ENCODE measurements at regions not wholly inside any gene's neighbourhood (a gene's known extent, or its start where the extent isn't known, plus 50 kb on each side); places are given as distances from the start of the nearest gene placed in this dataset.

GRCh38 chr6:77231438-77232305 lies 231.6 kb downstream of the HTR1B start:
- TF ChIP-seq CTCF (IDR thresholded peaks at IDR 0.05; ENCODE audit: low read depth, low read length, missing control alignments) = no peak
- DNase-seq (ENCODE audit: low read depth) = no peak
- in situ Hi-C loops (cut with HindIII; ENCODE audit: low sequenced_read_pairs) = no loop called here
- H3K4me3 ChIP-seq (ENCODE audit: low read depth, low read length) = no peak overlapping the region

GRCh38 chr6:77228279-77228678 lies 235.0 kb downstream of the HTR1B start:
- in situ Hi-C loops (cut with HindIII; ENCODE audit: low sequenced_read_pairs) = no loop called here
- TF ChIP-seq CTCF (IDR thresholded peaks at IDR 0.05; ENCODE audit: low read depth, low read length, missing control alignments) = no peak
- no peak for DNase-seq (ENCODE audit: low read depth)
- H3K4me3 ChIP-seq (ENCODE audit: low read depth, low read length) = no peak overlapping the region

- in situ Hi-C loops (cut with HindIII; ENCODE audit: low sequenced_read_pairs) = no loop called here
- DNase-seq (ENCODE audit: low read depth) = no peak
- no peak overlapping the region for H3K4me3 ChIP-seq (ENCODE audit: low read depth, low read length)
- TF ChIP-seq CTCF (IDR thresholded peaks at IDR 0.05; ENCODE audit: low read depth, low read length, missing control alignments) = no peak
These were observed 245.4 kb downstream of the HTR1B start for GRCh38 chr6:77217896-77218295.

- in situ Hi-C loops (cut with HindIII; ENCODE audit: low sequenced_read_pairs) = no loop called here
- no peak for TF ChIP-seq CTCF (IDR thresholded peaks at IDR 0.05; ENCODE audit: low read depth, low read length, missing control alignments)
- no peak for DNase-seq (ENCODE audit: low read depth)
- no peak overlapping the region for H3K4me3 ChIP-seq (ENCODE audit: low read depth, low read length)
These were observed 257.4 kb downstream of the HTR1B start for GRCh38 chr6:77205936-77206335.

- TF ChIP-seq CTCF (IDR thresholded peaks at IDR 0.05; ENCODE audit: low read depth, low read length, missing control alignments) = no peak
- no peak for DNase-seq (ENCODE audit: low read depth)
- in situ Hi-C loops (cut with HindIII; ENCODE audit: low sequenced_read_pairs) = no loop called here
- H3K4me3 ChIP-seq (ENCODE audit: low read depth, low read length) = no peak overlapping the region
These were observed 258.7 kb downstream of the HTR1B start for GRCh38 chr6:77204555-77204954.

- no peak overlapping the region for H3K4me3 ChIP-seq (ENCODE audit: low read depth, low read length)
- no peak for TF ChIP-seq CTCF (IDR thresholded peaks at IDR 0.05; ENCODE audit: low read depth, low read length, missing control alignments)
- no peak for DNase-seq (ENCODE audit: low read depth)
- in situ Hi-C loops (cut with HindIII; ENCODE audit: low sequenced_read_pairs) = no loop called here
These were observed 279.8 kb downstream of the HTR1B start for GRCh38 chr6:77183447-77183846.

Data from astrocyte of the cerebellum (primary cell).